ENCODE measurements at regions not wholly inside any gene's neighbourhood (a gene's known extent, or its start where the extent isn't known, plus 50 kb on each side); places are given as distances from the start of the nearest gene placed in this dataset.
"Not testable (repeated sequence)": the region's sequence is repeated elsewhere in the genome, so short reads cannot be mapped to it uniquely, and the experiment has no call there.

DNA sequence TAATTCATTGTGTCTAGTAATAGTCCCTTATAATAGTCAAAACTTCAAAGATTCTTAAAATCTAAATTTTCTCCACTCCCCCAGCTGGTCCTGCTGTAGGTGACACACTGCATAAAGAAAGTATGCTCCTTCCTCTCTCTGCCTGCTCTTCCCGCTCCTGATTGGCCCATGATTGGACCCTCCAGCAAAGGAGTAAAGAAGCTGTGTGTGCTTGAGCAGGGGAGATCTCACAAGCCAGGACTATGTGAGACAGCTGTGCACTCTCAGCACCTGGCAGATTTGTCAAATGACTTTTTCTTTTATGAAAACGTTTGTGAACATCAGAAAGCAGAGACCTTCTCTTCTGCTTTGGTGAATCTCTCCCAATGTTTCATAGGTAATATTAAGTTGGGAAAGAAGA, 274.8 kb upstream of the LYPLAL1 start:
- H3K27me3 Mint-ChIP-seq, result peaks cover 5% of the 10 kb centered on the region
- no peak overlapping the region for H3K27ac Mint-ChIP-seq
- H3K36me3 Mint-ChIP-seq, result no peaks in the 10 kb centered on the region
- no peaks in the 10 kb centered on the region for H3K4me1 Mint-ChIP-seq
- ATAC-seq (ENCODE audit: low read depth) (no peak), DNase-seq (ENCODE audit: low spot score in 2 of 2) (no peak)
- H3K4me3 Mint-ChIP-seq, result no peak overlapping the region
- H3K9me3 Mint-ChIP-seq, result peaks cover 2% of the 10 kb centered on the region

- Mint-ChIP-seq H3K4me1 (no peaks in the 10 kb centered on the region), H3K27ac (no peak overlapping the region), H3K4me3 (no peak overlapping the region), H3K9me3 (peaks cover 2% of the 10 kb centered on the region), H3K36me3 (no peaks in the 10 kb centered on the region), H3K27me3 (peaks cover 7% of the 10 kb centered on the region)
- ATAC-seq (ENCODE audit: low read depth), result no peak
- DNase-seq (ENCODE audit: low spot score in 2 of 2), result no peak
Measured at GRCh38 chr1:218900615-218901014, 273.1 kb upstream of the LYPLAL1 start.

DNA sequence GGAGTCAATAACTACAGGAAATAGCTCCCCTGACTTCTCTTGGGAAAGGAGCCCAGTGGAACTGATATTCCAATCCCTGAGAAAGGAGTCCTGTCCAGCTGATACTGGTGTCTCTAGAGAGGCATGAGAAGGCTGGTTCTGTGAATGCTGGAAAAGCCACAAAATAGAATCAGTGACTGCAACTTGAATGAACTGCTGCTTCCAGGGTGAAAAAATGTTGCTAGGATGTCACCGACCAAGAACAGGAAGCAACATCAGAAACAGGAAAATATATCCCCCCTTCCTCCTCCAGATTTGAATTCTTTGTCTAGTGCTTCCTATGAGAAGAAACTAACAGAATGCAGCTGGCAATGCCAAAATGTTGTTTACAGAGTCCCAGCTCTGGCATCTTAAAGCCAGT, 269.3 kb upstream of the LYPLAL1 start:
- Mint-ChIP-seq H3K9me3 (peaks cover 2% of the 10 kb centered on the region), H3K36me3 (no peaks in the 10 kb centered on the region), H3K27ac (no peak overlapping the region), H3K4me1 (no peaks in the 10 kb centered on the region), H3K4me3 (no peak overlapping the region), H3K27me3 (peaks cover 5% of the 10 kb centered on the region)
- DNase-seq (ENCODE audit: low spot score in 2 of 2) (no peak), ATAC-seq (ENCODE audit: low read depth) (no peak)

DNA sequence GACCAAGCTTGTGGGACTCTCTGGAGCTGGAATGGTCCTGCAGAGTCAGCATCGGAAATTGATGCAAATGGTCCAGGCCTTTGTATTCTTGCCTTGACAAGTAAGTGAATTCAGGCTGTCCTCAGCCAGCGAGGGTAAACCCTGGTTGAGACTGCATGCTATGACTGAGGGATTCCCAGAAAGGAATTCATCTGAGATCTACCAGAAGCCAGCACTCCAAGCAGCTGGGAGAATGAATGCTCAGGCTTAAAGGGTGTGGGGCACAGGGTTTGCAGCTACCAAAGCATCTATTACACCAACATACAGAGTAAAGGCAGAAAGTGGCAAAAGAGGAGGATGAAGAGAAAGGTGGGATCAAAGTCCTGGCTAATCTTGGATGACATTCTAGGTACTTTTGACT, 257.0 kb upstream of the LYPLAL1 start:
- no peak overlapping the region for H3K27ac Mint-ChIP-seq
- no peaks in the 10 kb centered on the region for H3K9me3 Mint-ChIP-seq
- H3K36me3 Mint-ChIP-seq, result no peaks in the 10 kb centered on the region
- no peak for ATAC-seq (ENCODE audit: low read depth)
- no peaks in the 10 kb centered on the region for H3K27me3 Mint-ChIP-seq
- no peaks in the 10 kb centered on the region for H3K4me1 Mint-ChIP-seq
- H3K4me3 Mint-ChIP-seq, result no peak overlapping the region
- DNase-seq (ENCODE audit: low spot score in 2 of 2), result no peak

DNA sequence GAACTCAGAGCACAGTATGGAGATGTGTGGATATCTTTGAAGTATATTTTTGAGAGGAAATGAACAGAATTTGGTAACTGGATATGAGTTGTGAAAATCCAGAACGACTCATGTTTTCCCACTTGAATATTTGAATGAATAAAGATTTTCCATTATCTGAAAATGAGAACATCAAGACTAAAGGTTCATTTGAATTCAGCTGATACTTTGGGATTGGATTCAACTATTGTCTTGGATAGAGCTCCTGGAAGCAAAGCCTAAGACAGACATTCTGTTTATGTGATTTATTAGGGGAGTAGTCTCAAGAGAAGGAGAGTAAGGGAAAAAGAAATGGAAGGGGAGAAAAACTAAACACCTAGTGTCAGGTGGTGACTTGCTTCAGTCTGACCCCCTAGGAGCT, 256.0 kb upstream of the LYPLAL1 start:
- no peak for ATAC-seq (ENCODE audit: low read depth)
- Mint-ChIP-seq H3K4me3 (no peak overlapping the region), H3K36me3 (no peaks in the 10 kb centered on the region), H3K27ac (no peak overlapping the region), H3K27me3 (no peaks in the 10 kb centered on the region), H3K9me3 (no peaks in the 10 kb centered on the region), H3K4me1 (no peaks in the 10 kb centered on the region)
- no peak for DNase-seq (ENCODE audit: low spot score in 2 of 2)

GRCh38 chr1:218925777-218926176, 247.9 kb upstream of the LYPLAL1 start:
- Mint-ChIP-seq H3K27me3 (peaks cover 7% of the 10 kb centered on the region), H3K4me3 (no peak overlapping the region)
- ATAC-seq (ENCODE audit: low read depth), result no peak

GRCh38 chr1:218926631-218927030, 247.0 kb upstream of the LYPLAL1 start:
- Mint-ChIP-seq H3K4me3 (no peak overlapping the region), H3K27ac (no peak overlapping the region), H3K9me3 (no peaks in the 10 kb centered on the region), H3K36me3 (no peaks in the 10 kb centered on the region), H3K4me1 (peaks cover 3% of the 10 kb centered on the region), H3K27me3 (peaks cover 8% of the 10 kb centered on the region)
- ATAC-seq (ENCODE audit: low read depth), result no peak
- no peak for DNase-seq (ENCODE audit: low spot score in 2 of 2)

More at GRCh38 chr1:218925777-218926176, 247.9 kb upstream of the LYPLAL1 start:
- Mint-ChIP-seq H3K4me1 (peaks cover under 1% of the 10 kb centered on the region), H3K36me3 (no peaks in the 10 kb centered on the region), H3K9me3 (no peaks in the 10 kb centered on the region), H3K27ac (no peak overlapping the region)
- DNase-seq (ENCODE audit: low spot score in 2 of 2), result no peak

- H3K27me3 Mint-ChIP-seq, result peaks cover 8% of the 10 kb centered on the region
- ATAC-seq (ENCODE audit: low read depth) (no peak), DNase-seq (ENCODE audit: low spot score in 2 of 2) (no peak)
- peaks cover 3% of the 10 kb centered on the region for H3K9me3 Mint-ChIP-seq
- no peak overlapping the region for H3K27ac Mint-ChIP-seq
- H3K36me3 Mint-ChIP-seq, result no peaks in the 10 kb centered on the region
- H3K4me1 Mint-ChIP-seq, result peaks cover 3% of the 10 kb centered on the region
- H3K4me3 Mint-ChIP-seq, result no peak overlapping the region
Measured at GRCh38 chr1:218930000-218930399, 243.7 kb upstream of the LYPLAL1 start.

GRCh38 chr1:218930472-218931241, 243.0 kb upstream of the LYPLAL1 start:
- DNase-seq (ENCODE audit: low spot score in 2 of 2) (no peak), ATAC-seq (ENCODE audit: low read depth) (no peak)
- H3K4me3 Mint-ChIP-seq, result no peak overlapping the region
- no peaks in the 10 kb centered on the region for H3K36me3 Mint-ChIP-seq
- peaks cover 7% of the 10 kb centered on the region for H3K9me3 Mint-ChIP-seq
- H3K27me3 Mint-ChIP-seq, result peaks cover 8% of the 10 kb centered on the region
- H3K27ac Mint-ChIP-seq, result no peak overlapping the region
- peaks cover 3% of the 10 kb centered on the region for H3K4me1 Mint-ChIP-seq

DNA sequence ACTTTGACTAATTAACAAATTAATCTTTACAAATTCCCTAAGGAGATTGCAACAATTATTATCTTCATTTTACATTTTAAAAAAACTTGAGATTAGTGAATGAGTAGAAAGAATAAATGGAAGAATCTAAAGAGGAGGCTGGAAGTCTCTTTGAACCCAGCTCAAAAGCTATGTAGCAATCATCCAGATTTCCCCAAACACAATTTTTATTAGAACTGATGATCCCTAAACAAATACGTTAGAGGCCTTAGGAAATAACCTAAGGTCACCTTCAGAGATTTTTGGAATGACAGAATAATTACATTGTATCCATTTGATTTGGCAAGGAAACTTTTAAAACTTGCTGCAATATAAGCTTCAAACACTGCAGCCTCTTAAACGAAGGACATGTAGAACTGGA, 242.4 kb upstream of the LYPLAL1 start:
- Mint-ChIP-seq H3K27me3 (peaks cover 8% of the 10 kb centered on the region), H3K4me3 (no peak overlapping the region), H3K27ac (no peak overlapping the region), H3K36me3 (no peaks in the 10 kb centered on the region), H3K4me1 (peaks cover 3% of the 10 kb centered on the region), H3K9me3 (peaks cover 13% of the 10 kb centered on the region)
- no peak for ATAC-seq (ENCODE audit: low read depth)
- no peak for DNase-seq (ENCODE audit: low spot score in 2 of 2)

GRCh38 chr1:218933513-218933912, 240.2 kb upstream of the LYPLAL1 start:
- no peaks in the 10 kb centered on the region for H3K36me3 Mint-ChIP-seq
- H3K4me3 Mint-ChIP-seq, result no peak overlapping the region
- peaks cover 3% of the 10 kb centered on the region for H3K4me1 Mint-ChIP-seq
- ATAC-seq (ENCODE audit: low read depth) (no peak), DNase-seq (ENCODE audit: low spot score in 2 of 2) (no peak)
- peaks cover 7% of the 10 kb centered on the region for H3K27me3 Mint-ChIP-seq
- H3K9me3 Mint-ChIP-seq, result peaks cover 18% of the 10 kb centered on the region
- no peak overlapping the region for H3K27ac Mint-ChIP-seq

- peaks cover 19% of the 10 kb centered on the region for H3K9me3 Mint-ChIP-seq
- not testable (repeated sequence) for DNase-seq (ENCODE audit: low spot score in 2 of 2); ATAC-seq (ENCODE audit: low read depth); H3K4me3 Mint-ChIP-seq; H3K4me1 Mint-ChIP-seq; H3K27ac Mint-ChIP-seq; H3K27me3 Mint-ChIP-seq; H3K36me3 Mint-ChIP-seq
Measured at GRCh38 chr1:218935408-218935807, 238.3 kb upstream of the LYPLAL1 start.

DNA sequence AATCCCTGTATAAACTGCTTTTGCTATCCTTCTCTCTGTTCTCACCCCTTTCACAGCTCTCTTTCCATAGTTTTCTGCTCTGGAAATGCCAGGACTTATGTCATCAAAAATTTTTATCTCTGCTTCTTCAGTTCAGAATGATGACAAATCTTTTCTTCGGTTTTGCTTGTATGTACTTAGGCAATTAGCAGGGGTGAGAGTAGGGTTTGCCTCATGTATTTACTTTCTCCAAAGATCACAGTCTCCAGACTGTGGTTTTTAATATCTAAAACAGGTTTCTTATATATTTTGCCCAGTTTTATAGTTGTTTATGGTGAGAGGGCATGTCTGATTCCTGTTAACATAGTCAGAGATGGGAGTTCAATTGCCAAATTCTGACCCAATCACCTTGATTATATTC, 235.4 kb upstream of the LYPLAL1 start:
- no peak overlapping the region for H3K27ac Mint-ChIP-seq
- ATAC-seq (ENCODE audit: low read depth), result no peak
- DNase-seq (ENCODE audit: low spot score in 2 of 2), result no peak

DNA sequence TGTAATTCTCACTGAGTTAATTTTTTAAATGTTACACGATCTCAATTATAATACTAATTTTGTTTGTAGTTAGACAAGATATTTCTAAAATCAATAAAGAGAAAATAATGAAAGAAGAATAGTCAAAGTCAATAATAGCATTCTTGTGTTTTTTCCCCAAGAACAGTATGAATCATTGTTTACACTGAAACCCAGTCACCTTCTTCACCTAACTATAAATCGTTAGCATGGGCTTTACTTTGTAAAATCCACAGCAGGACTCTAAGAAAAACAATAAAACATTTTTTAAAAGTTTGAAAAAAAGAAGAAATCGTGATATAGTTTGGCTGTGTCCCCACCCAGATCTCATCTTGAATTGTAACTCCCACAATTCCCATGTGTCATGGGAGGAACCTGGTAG, 234.6 kb upstream of the LYPLAL1 start:
- no peak overlapping the region for H3K27ac Mint-ChIP-seq
- H3K4me3 Mint-ChIP-seq, result no peak overlapping the region
- no peak for ATAC-seq (ENCODE audit: low read depth)
- peaks cover 17% of the 10 kb centered on the region for H3K9me3 Mint-ChIP-seq
- no peak for DNase-seq (ENCODE audit: low spot score in 2 of 2)
- H3K4me1 Mint-ChIP-seq, result no peaks in the 10 kb centered on the region
- peaks cover 3% of the 10 kb centered on the region for H3K36me3 Mint-ChIP-seq
- peaks cover 1% of the 10 kb centered on the region for H3K27me3 Mint-ChIP-seq

More for the DNA sequence above, 235.4 kb upstream of the LYPLAL1 start:
- Mint-ChIP-seq H3K9me3 (peaks cover 19% of the 10 kb centered on the region), H3K4me1 (no peaks in the 10 kb centered on the region), H3K27me3 (peaks cover 1% of the 10 kb centered on the region), H3K4me3 (no peak overlapping the region), H3K36me3 (peaks cover 3% of the 10 kb centered on the region)

GRCh38 chr1:218942431-218942830, 231.2 kb upstream of the LYPLAL1 start:
- no peak for ATAC-seq (ENCODE audit: low read depth)
- Mint-ChIP-seq H3K36me3 (peaks cover 3% of the 10 kb centered on the region), H3K4me1 (no peaks in the 10 kb centered on the region), H3K27me3 (peaks cover 1% of the 10 kb centered on the region), H3K4me3 (no peak overlapping the region), H3K9me3 (peaks cover 1% of the 10 kb centered on the region), H3K27ac (no peak overlapping the region)
- no peak for DNase-seq (ENCODE audit: low spot score in 2 of 2)

Data from memory B cell (primary cell).